Upper lobe of right lung (tissue), 1 donor: ENCODE measurements at regions not wholly inside any gene's neighbourhood (a gene's known extent, or its start where the extent isn't known, plus 50 kb on each side); places are given as distances from the start of the nearest gene placed in this dataset.

Experiments
- ATAC-seq: fragments of 200-7000 bp; cut with Tn5 transposase; one replicate; pipeline ENCODE4 v1.9.1; 2020; ENCODE audit warnings: mild to moderate bottlenecking, moderate library complexity
- DNase-seq: peaks from one replicate; pipeline ENCODE4 v3.0.0-alpha.2; 2020
- H3K27ac ChIP-seq: fragments of 200-600 bp; one replicate; pipeline ENCODE4 v1.8.0; 2022
- H3K27me3 ChIP-seq: fragments of 200-600 bp; one replicate; pipeline ENCODE4 v1.8.0; 2022; ENCODE audit warnings: mild to moderate bottlenecking
- H3K36me3 ChIP-seq: fragments of 200-600 bp; one replicate; pipeline ENCODE4 v1.8.0; 2022
- H3K4me1 ChIP-seq: fragments of 200-600 bp; one replicate; pipeline ENCODE4 v1.8.0; 2022
- H3K4me3 ChIP-seq: fragments of 200-600 bp; one replicate; pipeline ENCODE4 v1.8.0; 2022; ENCODE audit warnings: mild to moderate bottlenecking
- H3K9me3 ChIP-seq: fragments of 200-600 bp; one replicate; pipeline ENCODE4 v1.8.0; 2022
- intact Hi-C: fragments of 100-400 bp; cut with DNase I; formaldehyde crosslinking; loops from one replicate; pipeline ENCODE4 v1.11.0; 2022
- TF ChIP-seq, protein P1 (sequence below): fragments of 200-600 bp; IDR thresholded peaks from one replicate; pipeline ENCODE4 v1.8.0; 2022; ENCODE audit warnings: antibody characterized with exemption
- donor health status: DM: no; HTN: yes; CAD: no; lungs with severe emphysema.

DNA sequence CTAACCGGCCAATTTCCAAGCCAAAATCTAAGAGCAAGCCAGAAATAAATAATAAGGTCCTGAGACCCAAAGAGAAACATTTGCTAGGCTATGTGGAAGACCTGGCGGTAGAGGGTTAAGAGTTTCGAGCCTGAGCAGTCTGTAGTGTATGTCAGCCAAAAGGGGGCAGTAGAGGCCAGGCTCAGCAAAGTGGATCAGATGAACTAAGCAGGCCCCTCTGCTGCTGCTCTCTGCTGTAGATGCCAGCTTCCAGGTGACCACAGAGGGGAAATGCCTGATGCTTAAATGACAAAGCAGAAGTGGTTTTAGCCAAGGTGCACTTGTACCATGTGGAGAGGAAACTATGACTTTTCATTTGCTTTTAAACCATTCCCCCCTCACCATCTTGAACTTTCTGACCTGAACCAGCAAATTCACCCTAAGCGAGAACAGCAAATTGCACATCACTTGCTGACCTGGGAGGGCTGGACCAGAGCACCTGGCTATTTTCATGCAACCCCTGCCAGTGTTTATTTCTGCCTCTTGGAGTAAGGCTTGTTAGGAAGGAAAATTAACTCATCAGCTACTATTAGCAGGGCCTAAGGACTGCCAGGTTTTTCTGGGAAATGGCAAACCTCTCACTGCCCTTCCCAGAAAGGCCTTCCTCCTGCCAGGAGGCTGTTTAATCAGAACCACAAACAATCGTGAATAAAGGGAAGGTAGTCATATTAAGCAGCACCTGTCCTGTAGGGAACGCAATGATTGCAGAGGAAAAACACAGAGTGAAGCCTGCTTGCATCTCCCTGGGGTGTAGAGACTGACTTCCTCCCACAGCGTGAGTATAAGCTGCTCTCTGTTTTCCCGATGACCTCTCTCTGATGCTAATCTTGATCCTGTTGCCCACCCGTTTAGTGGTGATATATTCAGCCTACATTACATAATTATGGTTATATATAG, 818.2 kb downstream of the TLR4 start:
- no peaks in the 10 kb centered on the region for H3K9me3 ChIP-seq
- ATAC-seq (peak; percentile 85), DNase-seq (peak; percentile 49)
- TF ChIP-seq, protein P1, sequence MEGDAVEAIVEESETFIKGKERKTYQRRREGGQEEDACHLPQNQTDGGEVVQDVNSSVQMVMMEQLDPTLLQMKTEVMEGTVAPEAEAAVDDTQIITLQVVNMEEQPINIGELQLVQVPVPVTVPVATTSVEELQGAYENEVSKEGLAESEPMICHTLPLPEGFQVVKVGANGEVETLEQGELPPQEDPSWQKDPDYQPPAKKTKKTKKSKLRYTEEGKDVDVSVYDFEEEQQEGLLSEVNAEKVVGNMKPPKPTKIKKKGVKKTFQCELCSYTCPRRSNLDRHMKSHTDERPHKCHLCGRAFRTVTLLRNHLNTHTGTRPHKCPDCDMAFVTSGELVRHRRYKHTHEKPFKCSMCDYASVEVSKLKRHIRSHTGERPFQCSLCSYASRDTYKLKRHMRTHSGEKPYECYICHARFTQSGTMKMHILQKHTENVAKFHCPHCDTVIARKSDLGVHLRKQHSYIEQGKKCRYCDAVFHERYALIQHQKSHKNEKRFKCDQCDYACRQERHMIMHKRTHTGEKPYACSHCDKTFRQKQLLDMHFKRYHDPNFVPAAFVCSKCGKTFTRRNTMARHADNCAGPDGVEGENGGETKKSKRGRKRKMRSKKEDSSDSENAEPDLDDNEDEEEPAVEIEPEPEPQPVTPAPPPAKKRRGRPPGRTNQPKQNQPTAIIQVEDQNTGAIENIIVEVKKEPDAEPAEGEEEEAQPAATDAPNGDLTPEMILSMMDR = peak; percentile 57
- H3K4me1 ChIP-seq = no peaks in the 10 kb centered on the region
- intact Hi-C loops = no loop called here
- H3K27ac ChIP-seq = no peak overlapping the region
- H3K27me3 ChIP-seq = no peaks in the 10 kb centered on the region
- H3K36me3 ChIP-seq = no peaks in the 10 kb centered on the region
- no peak overlapping the region for H3K4me3 ChIP-seq

DNA sequence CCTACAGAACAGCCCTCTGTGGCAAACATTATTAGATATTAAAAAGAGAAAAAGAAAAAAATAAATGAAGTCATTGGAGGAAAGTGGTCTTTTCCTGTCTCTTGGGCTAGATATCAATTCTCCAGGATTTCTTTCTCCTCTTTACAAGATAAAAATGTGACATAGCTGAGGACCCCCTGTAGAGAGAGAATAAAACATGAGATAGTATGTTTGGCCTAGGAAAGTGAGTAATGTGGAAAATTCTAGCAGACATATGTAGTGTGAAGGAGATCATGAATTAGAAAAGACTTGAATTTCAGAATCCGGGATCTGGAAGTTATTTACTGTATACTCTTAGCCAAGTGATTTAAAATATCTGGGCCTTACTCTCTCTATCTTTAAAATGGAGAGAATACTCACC, 823.1 kb downstream of the TLR4 start:
- Histone ChIP-seq H3K36me3 (no peaks in the 10 kb centered on the region), H3K27ac (no peak overlapping the region), H3K27me3 (no peaks in the 10 kb centered on the region), H3K4me3 (no peak overlapping the region), H3K4me1 (no peaks in the 10 kb centered on the region), H3K9me3 (no peaks in the 10 kb centered on the region)
- no peak for ATAC-seq
- DNase-seq = no peak
- intact Hi-C loops = no loop called here
- TF ChIP-seq, protein P1 = no peak

DNA sequence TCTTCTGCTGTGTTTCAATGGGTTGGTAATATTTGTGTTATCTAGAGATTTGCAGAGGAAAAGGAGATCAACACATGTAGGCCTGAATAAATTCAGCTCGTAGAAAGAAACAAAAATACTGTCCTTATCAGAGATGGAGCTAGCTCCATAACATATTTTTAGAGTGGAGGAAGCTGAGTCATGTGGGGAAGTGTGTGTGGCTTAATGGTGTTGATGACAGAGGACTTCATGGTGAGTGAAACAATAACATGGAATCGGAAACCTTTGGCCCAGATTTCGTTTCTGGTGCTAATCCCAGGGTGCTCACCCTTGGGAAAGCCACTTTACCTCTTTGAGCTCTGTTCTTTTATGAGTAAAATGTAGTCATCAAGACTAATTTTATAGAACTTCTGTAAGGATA, 825.0 kb downstream of the TLR4 start:
- no peaks in the 10 kb centered on the region for H3K4me1 ChIP-seq
- no peak overlapping the region for H3K27ac ChIP-seq

DNA sequence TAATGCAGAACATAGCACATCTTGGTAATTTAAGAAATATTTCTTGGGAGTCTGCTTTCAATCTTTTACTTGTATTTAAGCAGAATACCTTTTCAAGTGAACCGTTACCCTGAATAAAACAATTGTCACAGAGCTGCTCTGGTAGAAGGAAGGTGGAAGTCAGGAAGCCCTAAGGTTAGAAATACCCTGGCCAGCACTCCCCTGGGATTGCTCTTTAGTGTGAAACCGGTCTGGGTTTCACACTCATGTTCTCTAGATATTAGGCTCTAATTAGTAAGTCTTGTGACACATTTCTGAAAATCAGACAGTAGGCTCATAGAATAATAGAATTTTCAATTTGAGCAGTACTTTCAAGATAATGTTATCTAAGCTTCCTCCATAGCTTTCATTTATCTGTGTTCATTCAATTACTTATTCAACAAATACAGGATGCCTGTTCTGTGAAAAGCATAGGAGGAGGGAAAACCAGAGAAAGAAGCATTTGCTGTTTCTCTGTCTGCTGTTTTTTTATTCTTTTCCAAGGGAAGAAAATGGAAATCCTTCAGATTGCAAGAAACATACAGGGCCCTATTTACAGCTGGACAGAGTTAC, 825.5 kb downstream of the TLR4 start:
- no peaks in the 10 kb centered on the region for H3K9me3 ChIP-seq
- TF ChIP-seq, protein P1 = no peak
- no peaks in the 10 kb centered on the region for H3K4me1 ChIP-seq
- ATAC-seq = no peak
- H3K27ac ChIP-seq = no peak overlapping the region
- H3K36me3 ChIP-seq = no peaks in the 10 kb centered on the region
- no peak overlapping the region for H3K4me3 ChIP-seq
- no peaks in the 10 kb centered on the region for H3K27me3 ChIP-seq
- intact Hi-C loops = no loop called here
- no peak for DNase-seq

More for the DNA sequence above, 825.0 kb downstream of the TLR4 start:
- H3K27me3 ChIP-seq = no peaks in the 10 kb centered on the region
- ATAC-seq (no peak), DNase-seq (no peak)
- intact Hi-C loops = no loop called here
- TF ChIP-seq, protein P1 = no peak
- no peaks in the 10 kb centered on the region for H3K36me3 ChIP-seq
- H3K9me3 ChIP-seq = no peaks in the 10 kb centered on the region
- no peak overlapping the region for H3K4me3 ChIP-seq

DNA sequence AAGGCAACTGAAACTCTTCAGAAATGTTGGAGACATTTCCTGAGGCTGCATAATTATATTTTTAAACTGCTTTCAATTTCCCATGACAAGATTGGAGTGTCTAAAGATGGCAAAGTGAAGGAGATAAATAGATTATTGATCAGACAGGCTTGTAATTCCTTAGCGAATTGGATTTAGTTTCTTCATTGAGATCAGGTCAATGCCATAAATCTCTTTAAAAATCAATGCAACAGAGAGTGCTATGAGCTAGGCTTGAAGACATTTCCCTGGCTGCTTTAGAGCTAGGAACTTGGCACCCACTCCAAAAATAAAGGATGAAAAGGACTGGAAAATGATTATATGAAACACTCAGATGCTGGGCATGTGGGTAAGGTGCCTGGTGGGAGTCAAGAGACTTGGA, 828.4 kb downstream of the TLR4 start:
- H3K4me1 ChIP-seq = no peaks in the 10 kb centered on the region
- no peaks in the 10 kb centered on the region for H3K27me3 ChIP-seq
- H3K4me3 ChIP-seq = no peak overlapping the region
- intact Hi-C loops = no loop called here
- TF ChIP-seq, protein P1 = no peak
- DNase-seq = no peak
- no peaks in the 10 kb centered on the region for H3K9me3 ChIP-seq
- H3K36me3 ChIP-seq = no peaks in the 10 kb centered on the region
- ATAC-seq = no peak
- no peak overlapping the region for H3K27ac ChIP-seq
